GM19438 (cell line): ENCODE measurements at regions not wholly inside any gene's neighbourhood (a gene's known extent, or its start where the extent isn't known, plus 50 kb on each side); places are given as distances from the start of the nearest gene placed in this dataset.

Experiments used
- ATAC-seq: cut with Tn5 transposase; IDR thresholded peaks from one replicate; pipeline ENCODE4 v1.9.1; 2021; ENCODE audit warnings: low read depth; ENCODE audit not compliant: unreplicated experiment

GRCh38 chr2:7448578-7449264 is 531.5 kb downstream of the RNF144A start:
- ATAC-seq: no peak

GRCh38 chr2:7449298-7449697 is 532.1 kb downstream of the RNF144A start:
- ATAC-seq: no peak

- no peak for ATAC-seq
Measured at GRCh38 chr2:7450188-7450832, 533.1 kb downstream of the RNF144A start.

GRCh38 chr2:7450833-7451190 is 533.6 kb downstream of the RNF144A start:
- no peak for ATAC-seq

- no peak for ATAC-seq
Measured at GRCh38 chr2:7452110-7452876, 535.1 kb downstream of the RNF144A start.

- no peak for ATAC-seq
Measured at GRCh38 chr2:7454592-7454991, 537.4 kb downstream of the RNF144A start.

GRCh38 chr2:7456762-7457161 is 539.5 kb downstream of the RNF144A start:
- ATAC-seq: no peak

GRCh38 chr2:7458066-7458465 is 540.9 kb downstream of the RNF144A start:
- ATAC-seq: no peak

GRCh38 chr2:7467782-7468447 is 550.7 kb downstream of the RNF144A start:
- ATAC-seq: no peak

- no peak for ATAC-seq
Measured at GRCh38 chr2:7468448-7468828, 551.2 kb downstream of the RNF144A start.

GRCh38 chr2:7468955-7469354 is 551.7 kb downstream of the RNF144A start:
- no peak for ATAC-seq

GRCh38 chr2:7471185-7471584 is 554.0 kb downstream of the RNF144A start:
- no peak for ATAC-seq

- no peak for ATAC-seq
Measured at GRCh38 chr2:7472465-7472864, 555.3 kb downstream of the RNF144A start.

- no peak for ATAC-seq
Measured at GRCh38 chr2:7473135-7473771, 556.0 kb downstream of the RNF144A start.

GRCh38 chr2:7476371-7476770 is 559.2 kb downstream of the RNF144A start:
- ATAC-seq: no peak

GRCh38 chr2:7479603-7480002 is 562.4 kb downstream of the RNF144A start:
- ATAC-seq: no peak

GRCh38 chr2:7480431-7480830 is 563.2 kb downstream of the RNF144A start:
- no peak for ATAC-seq

GRCh38 chr2:7490672-7491071 is 573.5 kb downstream of the RNF144A start:
- no peak for ATAC-seq

- no peak for ATAC-seq
Measured at GRCh38 chr2:7492719-7493118, 575.5 kb downstream of the RNF144A start.

- no peak for ATAC-seq
Measured at GRCh38 chr2:7497178-7497577, 580.0 kb downstream of the RNF144A start.

GRCh38 chr2:7499018-7499417 is 581.8 kb downstream of the RNF144A start:
- no peak for ATAC-seq
